GM10248 (cell line): ENCODE measurements at regions not wholly inside any gene's neighbourhood (a gene's known extent, or its start where the extent isn't known, plus 50 kb on each side); places are given as distances from the start of the nearest gene placed in this dataset.

Source experiments
- CTCF ChIA-PET: fragments of 300-600 bp; sonication (Branson Sonifier 250); formaldehyde crosslinking; extraction: SDS; loops from one replicate; lab custom pipeline; 2021; ENCODE audit warnings: antibody characterized with exemption; lab: Yijun Ruan, JAX
- POLR2A ChIA-PET: fragments of 350-650 bp; sonication (Branson Sonifier 250); formaldehyde crosslinking; extraction: SDS; loops from one replicate; lab custom pipeline; 2020; ENCODE audit warnings: antibody characterized with exemption; lab: Yijun Ruan, JAX
- DNase-seq: peaks from one replicate; pipeline ENCODE4 v3.0.0; 2012; ENCODE audit errors: extremely low spot score
- TF ChIP-seq, protein P1 (sequence below): IDR thresholded peaks from 2 replicates; pipeline ENCODE4 v1.5.1; 2012; ENCODE audit warnings: mild to moderate bottlenecking, low read depth; ENCODE audit errors: extremely low read depth, missing control alignments, control extremely low read depth

DNA sequence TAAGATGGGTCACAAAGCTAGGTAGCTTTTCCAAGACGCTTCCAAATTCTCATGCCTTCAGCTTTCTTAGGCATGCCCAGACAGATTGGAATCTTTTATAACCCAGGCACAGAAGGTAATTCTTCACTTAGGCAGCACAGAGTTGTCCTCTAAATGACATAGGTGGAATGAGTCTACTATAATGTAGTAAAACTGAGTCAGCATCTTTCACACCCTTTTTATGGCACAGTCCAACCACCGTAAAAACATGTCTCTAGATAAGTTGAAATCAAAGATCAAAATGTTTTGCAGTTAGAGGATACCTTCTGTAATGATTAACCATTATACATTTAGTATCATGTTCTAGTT lies 128.4 kb upstream of the FAT1 start:
- POLR2A ChIA-PET = no interaction called here
- TF ChIP-seq, protein P1, sequence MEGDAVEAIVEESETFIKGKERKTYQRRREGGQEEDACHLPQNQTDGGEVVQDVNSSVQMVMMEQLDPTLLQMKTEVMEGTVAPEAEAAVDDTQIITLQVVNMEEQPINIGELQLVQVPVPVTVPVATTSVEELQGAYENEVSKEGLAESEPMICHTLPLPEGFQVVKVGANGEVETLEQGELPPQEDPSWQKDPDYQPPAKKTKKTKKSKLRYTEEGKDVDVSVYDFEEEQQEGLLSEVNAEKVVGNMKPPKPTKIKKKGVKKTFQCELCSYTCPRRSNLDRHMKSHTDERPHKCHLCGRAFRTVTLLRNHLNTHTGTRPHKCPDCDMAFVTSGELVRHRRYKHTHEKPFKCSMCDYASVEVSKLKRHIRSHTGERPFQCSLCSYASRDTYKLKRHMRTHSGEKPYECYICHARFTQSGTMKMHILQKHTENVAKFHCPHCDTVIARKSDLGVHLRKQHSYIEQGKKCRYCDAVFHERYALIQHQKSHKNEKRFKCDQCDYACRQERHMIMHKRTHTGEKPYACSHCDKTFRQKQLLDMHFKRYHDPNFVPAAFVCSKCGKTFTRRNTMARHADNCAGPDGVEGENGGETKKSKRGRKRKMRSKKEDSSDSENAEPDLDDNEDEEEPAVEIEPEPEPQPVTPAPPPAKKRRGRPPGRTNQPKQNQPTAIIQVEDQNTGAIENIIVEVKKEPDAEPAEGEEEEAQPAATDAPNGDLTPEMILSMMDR = no peak
- no peak for DNase-seq
- CTCF ChIA-PET = no interaction called here

- no peak for DNase-seq
- POLR2A ChIA-PET = no interaction called here
- TF ChIP-seq, protein P1 = no peak
- CTCF ChIA-PET = interaction anchor here (1.2 kb wide), 1 partner anchor 18 kb away, joined by 3 read pairs; no protein-coding TSS in a partner anchor
Measured at GRCh38 chr4:186852964-186853391, 129.3 kb upstream of the FAT1 start.

DNA sequence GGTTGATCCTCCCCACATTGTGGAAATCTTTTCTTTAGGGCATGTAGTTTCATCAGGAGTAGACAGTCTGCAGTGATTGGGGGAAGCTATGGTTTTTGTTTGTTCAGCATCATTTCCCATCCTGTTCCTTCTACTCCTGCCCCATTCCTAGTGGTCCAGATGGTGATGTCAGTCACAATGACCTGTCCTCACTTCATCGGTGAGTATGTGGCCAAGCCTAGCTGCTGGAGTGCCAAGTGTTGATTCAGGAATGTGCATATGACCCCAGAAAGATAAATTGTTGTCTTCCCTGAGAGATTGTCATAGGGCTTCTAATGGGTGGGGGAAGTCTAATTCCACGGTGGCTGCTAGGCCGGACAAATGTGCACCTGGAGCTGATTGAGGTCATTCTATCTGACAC lies 130.6 kb upstream of the FAT1 start:
- CTCF ChIA-PET = no interaction called here

GRCh38 chr4:186855111-186855510 lies 131.5 kb upstream of the FAT1 start:
- ChIA-PET CTCF (no interaction called here), POLR2A (no interaction called here)
- no peak for DNase-seq
- TF ChIP-seq, protein P1 = no peak

More for the DNA sequence above, 130.6 kb upstream of the FAT1 start:
- DNase-seq = no peak
- POLR2A ChIA-PET = no interaction called here
- TF ChIP-seq, protein P1 = no peak

DNA sequence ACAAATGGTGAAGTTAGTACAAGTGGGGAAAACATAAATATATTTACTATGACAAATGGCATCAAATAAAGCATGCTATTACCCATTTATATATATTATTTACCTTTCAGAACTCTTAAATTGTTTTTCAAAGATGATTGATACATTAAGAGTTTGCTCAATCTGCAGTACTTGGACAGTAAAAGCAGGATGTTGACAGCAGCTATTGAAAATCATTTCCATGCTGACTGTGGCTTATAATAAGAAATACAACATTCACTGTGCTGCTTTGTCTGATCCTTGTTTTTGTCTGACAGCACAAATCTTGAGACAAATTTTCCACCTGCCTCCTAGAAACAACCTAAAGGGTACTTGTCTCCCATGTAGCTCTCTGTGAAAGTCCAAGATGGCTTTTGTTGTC lies 134.1 kb upstream of the FAT1 start:
- TF ChIP-seq, protein P1 = no peak
- DNase-seq = no peak
- CTCF ChIA-PET = no interaction called here

DNA sequence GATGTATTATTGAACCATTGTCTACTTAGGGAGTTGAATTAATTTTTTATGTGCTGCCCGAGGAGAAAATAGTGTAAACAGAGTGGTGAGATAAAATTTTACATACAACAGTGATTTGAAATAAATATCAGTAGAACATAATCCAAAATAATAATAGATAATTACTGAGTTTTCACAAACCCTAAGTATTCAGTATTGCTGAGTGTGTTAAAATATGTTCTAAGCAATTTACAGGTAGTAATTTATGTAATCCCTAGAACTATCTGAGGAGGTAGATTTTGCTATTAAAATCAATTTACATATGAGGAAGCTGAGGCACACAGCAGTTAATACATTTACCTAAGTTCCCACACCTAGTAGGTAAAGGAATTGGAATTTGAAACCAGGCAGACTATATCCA lies 134.7 kb upstream of the FAT1 start:
- no peak for DNase-seq
- TF ChIP-seq, protein P1 = no peak
- CTCF ChIA-PET = no interaction called here
- POLR2A ChIA-PET = no interaction called here

More for the DNA sequence above, 134.1 kb upstream of the FAT1 start:
- POLR2A ChIA-PET = no interaction called here

GRCh38 chr4:186859420-186859819 lies 135.8 kb upstream of the FAT1 start:
- CTCF ChIA-PET = no interaction called here
- no peak for DNase-seq
- TF ChIP-seq, protein P1 = no peak
- POLR2A ChIA-PET = no interaction called here
